WTC11 (cell line): ENCODE measurements at regions not wholly inside any gene's neighbourhood (a gene's known extent, or its start where the extent isn't known, plus 50 kb on each side); places are given as distances from the start of the nearest gene placed in this dataset.
"Not testable (repeated sequence)": the region's sequence is repeated elsewhere in the genome, so short reads cannot be mapped to it uniquely, and the experiment has no call there.

Experiments used
- ATAC-seq: fragments of 200-7000 bp; cut with Tn5 transposase; 2 replicates; pipeline ENCODE4 v1.10.0; 2021; ENCODE audit warnings: mild to moderate bottlenecking, moderate library complexity
- CTCF ChIA-PET: fragments of 300-600 bp; sonication (Branson Sonifier 250); formaldehyde crosslinking; loops from one replicate; lab custom pipeline; 2021; ENCODE audit warnings: antibody characterized with exemption; lab: Charles Lee
- POLR2A ChIA-PET: fragments of 350-600 bp; sonication (Branson Sonifier 250); formaldehyde crosslinking; loops from one replicate; lab custom pipeline; 2021; ENCODE audit warnings: antibody characterized with exemption; lab: Charles Lee
- DNase-seq: peaks from one replicate; pipeline ENCODE4 v3.0.0; 2021; ENCODE audit warnings: low spot score
- H3K27ac Mint-ChIP-seq: 2 replicates; pipeline ENCODE4 v1.8.0; 2021; ENCODE audit warnings: mixed read lengths
- H3K27me3 Mint-ChIP-seq: 2 replicates; pipeline ENCODE4 v1.8.0; 2021; ENCODE audit warnings: low read depth, mild to moderate bottlenecking, moderate library complexity, mixed read lengths
- H3K36me3 Mint-ChIP-seq: 2 replicates; pipeline ENCODE4 v1.8.0; 2021; ENCODE audit warnings: mixed read lengths
- H3K4me1 Mint-ChIP-seq: 2 replicates; pipeline ENCODE4 v1.8.0; 2022; ENCODE audit warnings: mixed read lengths
- H3K4me3 Mint-ChIP-seq: 2 replicates; pipeline ENCODE4 v1.8.0; 2021; ENCODE audit warnings: mild to moderate bottlenecking, moderate library complexity, mixed read lengths
- H3K9me3 Mint-ChIP-seq: 2 replicates; pipeline ENCODE4 v1.8.0; 2021; ENCODE audit warnings: mixed read lengths
- CTCF ChIP-seq: fragments of 200-600 bp; IDR thresholded peaks from 2 replicates; pipeline ENCODE4 v1.8.0; 2022; ENCODE audit warnings: antibody characterized with exemption
- E2F4 ChIP-seq: sonication (generic); formaldehyde crosslinking; IDR thresholded peaks from 2 replicates; pipeline ENCODE4 v1.8.1; 2022; ENCODE audit warnings: low read depth, mild to moderate bottlenecking, moderate library complexity, missing genetic modification reagents, borderline replicate concordance
- MXD4 ChIP-seq: fragments of 250-450 bp; sonication (Bioruptor Pico); IDR thresholded peaks from 2 replicates; pipeline ENCODE4 v1.8.0; 2021; ENCODE audit warnings: mild to moderate bottlenecking, moderate library complexity, borderline replicate concordance
- NFATC4 ChIP-seq: fragments of 250-450 bp; sonication (Bioruptor Pico); IDR thresholded peaks from 2 replicates; pipeline ENCODE4 v1.9.0; 2021; ENCODE audit warnings: mild to moderate bottlenecking
- NR2C2 ChIP-seq: sonication (generic); formaldehyde crosslinking; IDR thresholded peaks from 2 replicates; pipeline ENCODE4 v1.8.0; 2022; ENCODE audit warnings: mild to moderate bottlenecking, missing genetic modification reagents
- OVOL2 ChIP-seq: fragments of 250-450 bp; sonication (Bioruptor Pico); IDR thresholded peaks from 2 replicates; pipeline ENCODE4 v1.9.0; 2021; ENCODE audit warnings: mild to moderate bottlenecking, borderline replicate concordance
- PRDM15 ChIP-seq: sonication (generic); formaldehyde crosslinking; IDR thresholded peaks from 2 replicates; pipeline ENCODE4 v1.8.0; 2022; ENCODE audit warnings: missing genetic modification reagents
- RORB ChIP-seq: fragments of 250-450 bp; sonication (Bioruptor Pico); IDR thresholded peaks from 2 replicates; pipeline ENCODE4 v1.9.0; 2021; ENCODE audit warnings: mild to moderate bottlenecking
- SMAD4 ChIP-seq: sonication (generic); formaldehyde crosslinking; IDR thresholded peaks from 2 replicates; pipeline ENCODE4 v1.8.0; 2022; ENCODE audit warnings: mild to moderate bottlenecking, missing genetic modification reagents
- SP1 ChIP-seq: sonication (generic); formaldehyde crosslinking; conservative IDR thresholded peaks from 2 replicates; pipeline ENCODE4 v1.8.1; 2022; ENCODE audit warnings: missing genetic modification reagents
- TEAD1 ChIP-seq: sonication (generic); formaldehyde crosslinking; IDR thresholded peaks from 2 replicates; pipeline ENCODE4 v1.8.0; 2022; ENCODE audit warnings: mild to moderate bottlenecking, missing genetic modification reagents
- ZBTB21 ChIP-seq: sonication (generic); formaldehyde crosslinking; IDR thresholded peaks from 2 replicates; pipeline ENCODE4 v1.8.1; 2023; ENCODE audit warnings: mild to moderate bottlenecking, missing genetic modification reagents, borderline replicate concordance
- ZBTB43 ChIP-seq: sonication (generic); formaldehyde crosslinking; IDR thresholded peaks from 2 replicates; pipeline ENCODE4 v1.8.1; 2023; ENCODE audit warnings: mild to moderate bottlenecking, missing genetic modification reagents
- ZNF512 ChIP-seq: sonication (generic); formaldehyde crosslinking; IDR thresholded peaks from 2 replicates; pipeline ENCODE4 v1.8.1; 2022; ENCODE audit warnings: missing genetic modification reagents, borderline replicate concordance

GRCh38 chr2:187689372-187689771 lies 135.1 kb upstream of the TFPI start:
- no peaks in the 10 kb centered on the region for H3K9me3 Mint-ChIP-seq
- ATAC-seq (no peak), DNase-seq (no peak)
- H3K4me1 Mint-ChIP-seq = peaks cover 4% of the 10 kb centered on the region
- no peak overlapping the region for H3K4me3 Mint-ChIP-seq
- ChIA-PET POLR2A (no interaction called here), CTCF (no interaction called here)
- TF ChIP-seq E2F4 (CRISPR knock-in tag) (no peak), SP1 (CRISPR knock-in tag) (no peak), SMAD4 (no peak), ZBTB21 (CRISPR knock-in tag) (no peak), RORB (no peak), PRDM15 (CRISPR knock-in tag) (no peak)
- H3K27ac Mint-ChIP-seq = no peak overlapping the region
- no peaks in the 10 kb centered on the region for H3K36me3 Mint-ChIP-seq
- H3K27me3 Mint-ChIP-seq = no peaks in the 10 kb centered on the region

- no peak overlapping the region for H3K4me3 Mint-ChIP-seq
- peaks cover 7% of the 10 kb centered on the region for H3K4me1 Mint-ChIP-seq
- no peak for DNase-seq
- TF ChIP-seq TEAD1 (CRISPR knock-in tag) (no peak), ZBTB43 (CRISPR knock-in tag) (no peak), CTCF (no peak), ZNF512 (CRISPR knock-in tag) (no peak), NFATC4 (no peak), NR2C2 (CRISPR knock-in tag) (no peak), MXD4 (CRISPR knock-in tag) (no peak), OVOL2 (CRISPR knock-in tag) (no peak)
- no peak overlapping the region for H3K27ac Mint-ChIP-seq
- CTCF ChIA-PET = no interaction called here
- H3K36me3 Mint-ChIP-seq = peaks cover 8% of the 10 kb centered on the region
- H3K27me3 Mint-ChIP-seq = no peaks in the 10 kb centered on the region
- POLR2A ChIA-PET = no interaction called here
- no peak for ATAC-seq
- peaks cover 8% of the 10 kb centered on the region; the same call in 1 of the 2 replicates for H3K9me3 Mint-ChIP-seq
Measured at GRCh38 chr2:187693923-187694322, 139.7 kb upstream of the TFPI start.

- DNase-seq, H3K27ac Mint-ChIP-seq, H3K4me3 Mint-ChIP-seq, H3K27me3 Mint-ChIP-seq, CTCF ChIA-PET, ATAC-seq, H3K9me3 Mint-ChIP-seq, POLR2A ChIA-PET, H3K36me3 Mint-ChIP-seq: not testable (repeated sequence)
- H3K4me1 Mint-ChIP-seq = peaks cover 31% of the 10 kb centered on the region
Measured at GRCh38 chr2:187696644-187697043, 142.4 kb upstream of the TFPI start.
